ENCODE measurements at regions not wholly inside any gene's neighbourhood (a gene's known extent, or its start where the extent isn't known, plus 50 kb on each side); places are given as distances from the start of the nearest gene placed in this dataset.
"Not testable (repeated sequence)": the region's sequence is repeated elsewhere in the genome, so short reads cannot be mapped to it uniquely, and the experiment has no call there.

GRCh38 chr12:13841-14240, 52.7 kb upstream of the IQSEC3 start:
- WGBS, 2 experiments (ENCODE audit: extremely low coverage in 2 of 2, insufficient read length in 1 of 2) = no CpG with 5 or more reads among the region's 5 CpGs
- H4K8ac ChIP-seq (ENCODE audit: low read depth in 2 of 2, low read length in 2 of 2); H3K9me1 ChIP-seq (ENCODE audit: insufficient read depth, low read length); H2AK9ac ChIP-seq (replicated peaks; ENCODE audit: low read depth, low read length, poor library complexity); intact Hi-C loops (cut with micrococcal nuclease); H4K91ac ChIP-seq (ENCODE audit: insufficient read depth, low read depth, low read length); H3K27me3 ChIP-seq (ENCODE audit: control insufficient read depth, insufficient read depth, low read length); BruUV-seq (replicated peaks); H2BK120ac ChIP-seq (ENCODE audit: low read depth, low read length); H3K18ac ChIP-seq (ENCODE audit: low read depth, low read length); H3K27ac ChIP-seq (ENCODE audit: insufficient read depth, low read length); H3K4ac ChIP-seq (ENCODE audit: low read depth, low read length); H3K36me3 ChIP-seq (ENCODE audit: control insufficient read depth, insufficient read depth, low read length); H3K56ac ChIP-seq (ENCODE audit: extremely low read depth, insufficient read depth, low read length); H2AFZ ChIP-seq (replicated peaks; ENCODE audit: low read length, poor library complexity); ATAC-seq (ENCODE audit: low read depth); H3K79me1 ChIP-seq (ENCODE audit: low read depth in 1 of 2, low read length in 2 of 2); H2BK20ac ChIP-seq (ENCODE audit: low read depth, low read length); H3K23ac ChIP-seq (ENCODE audit: low read depth, low read length); dilution Hi-C loops (cut with HindIII; ENCODE audit: low sequenced_read_pairs, unreplicated experiment); H4K5ac ChIP-seq (ENCODE audit: low read depth, low read length); H2BK5ac ChIP-seq (ENCODE audit: low read depth, low read length, poor library complexity, severe bottlenecking); H3K9me3 ChIP-seq (ENCODE audit: control insufficient read depth, insufficient read depth, low read length); H3K14ac ChIP-seq (replicated peaks; ENCODE audit: low read depth, low read length); H3K4me2 ChIP-seq (ENCODE audit: low read depth, low read length); H4K20me1 ChIP-seq (ENCODE audit: insufficient read depth, low read length); CTCF ChIA-PET; DNase-seq; H2AK5ac ChIP-seq (ENCODE audit: low read depth, low read length); POLR2A ChIA-PET (ENCODE audit: unreplicated experiment); H3K9ac ChIP-seq (ENCODE audit: low read depth, low read length); in situ Hi-C loops (cut with MboI; ENCODE audit: low sequenced_read_pairs); H3K4me1 ChIP-seq (ENCODE audit: control insufficient read depth, insufficient read depth, low read length); H3K4me3 ChIP-seq (ENCODE audit: insufficient read depth, low read depth, low read length); H2BK15ac ChIP-seq (ENCODE audit: low read depth, low read length): not testable (repeated sequence)

- H3K36me3 ChIP-seq (ENCODE audit: control insufficient read depth, insufficient read depth, low read length); H4K5ac ChIP-seq (ENCODE audit: low read depth, low read length); intact Hi-C loops (cut with micrococcal nuclease); H3K4me2 ChIP-seq (ENCODE audit: low read depth, low read length); H3K9me3 ChIP-seq (ENCODE audit: control insufficient read depth, insufficient read depth, low read length); H3K18ac ChIP-seq (ENCODE audit: low read depth, low read length); H3K23ac ChIP-seq (ENCODE audit: low read depth, low read length); CTCF ChIA-PET; in situ Hi-C loops (cut with MboI; ENCODE audit: low sequenced_read_pairs); H3K27ac ChIP-seq (ENCODE audit: insufficient read depth, low read length); H4K20me1 ChIP-seq (ENCODE audit: insufficient read depth, low read length); H2AFZ ChIP-seq (replicated peaks; ENCODE audit: low read length, poor library complexity); H4K8ac ChIP-seq (ENCODE audit: low read depth in 2 of 2, low read length in 2 of 2); POLR2A ChIA-PET (ENCODE audit: unreplicated experiment); H3K56ac ChIP-seq (ENCODE audit: extremely low read depth, insufficient read depth, low read length); H2BK120ac ChIP-seq (ENCODE audit: low read depth, low read length); H2BK20ac ChIP-seq (ENCODE audit: low read depth, low read length); H2BK5ac ChIP-seq (ENCODE audit: low read depth, low read length, poor library complexity, severe bottlenecking); H3K9ac ChIP-seq (ENCODE audit: low read depth, low read length); H3K4me3 ChIP-seq (ENCODE audit: insufficient read depth, low read depth, low read length); H2BK15ac ChIP-seq (ENCODE audit: low read depth, low read length); H2AK5ac ChIP-seq (ENCODE audit: low read depth, low read length); ATAC-seq (ENCODE audit: low read depth); dilution Hi-C loops (cut with HindIII; ENCODE audit: low sequenced_read_pairs, unreplicated experiment); H3K14ac ChIP-seq (replicated peaks; ENCODE audit: low read depth, low read length); DNase-seq; H4K91ac ChIP-seq (ENCODE audit: insufficient read depth, low read depth, low read length); H3K27me3 ChIP-seq (ENCODE audit: control insufficient read depth, insufficient read depth, low read length); H3K79me1 ChIP-seq (ENCODE audit: low read depth in 1 of 2, low read length in 2 of 2); H3K9me1 ChIP-seq (ENCODE audit: insufficient read depth, low read length); BruUV-seq (replicated peaks); H3K4me1 ChIP-seq (ENCODE audit: control insufficient read depth, insufficient read depth, low read length); H3K4ac ChIP-seq (ENCODE audit: low read depth, low read length); H2AK9ac ChIP-seq (replicated peaks; ENCODE audit: low read depth, low read length, poor library complexity): not testable (repeated sequence)
- no CpG with 5 or more reads among the region's 12 CpGs for WGBS, 2 experiments (ENCODE audit: extremely low coverage in 2 of 2, insufficient read length in 1 of 2)
Measured at GRCh38 chr12:14696-15095, 51.9 kb upstream of the IQSEC3 start.

All from IMR-90 (cell line).